ENCODE measurements at regions not wholly inside any gene's neighbourhood (a gene's known extent, or its start where the extent isn't known, plus 50 kb on each side); places are given as distances from the start of the nearest gene placed in this dataset.
A peak's percentile ranks its signal among the peaks of the same experiment; 100 is the strongest.
"Not testable (repeated sequence)": the region's sequence is repeated elsewhere in the genome, so short reads cannot be mapped to it uniquely, and the experiment has no call there.

DNA sequence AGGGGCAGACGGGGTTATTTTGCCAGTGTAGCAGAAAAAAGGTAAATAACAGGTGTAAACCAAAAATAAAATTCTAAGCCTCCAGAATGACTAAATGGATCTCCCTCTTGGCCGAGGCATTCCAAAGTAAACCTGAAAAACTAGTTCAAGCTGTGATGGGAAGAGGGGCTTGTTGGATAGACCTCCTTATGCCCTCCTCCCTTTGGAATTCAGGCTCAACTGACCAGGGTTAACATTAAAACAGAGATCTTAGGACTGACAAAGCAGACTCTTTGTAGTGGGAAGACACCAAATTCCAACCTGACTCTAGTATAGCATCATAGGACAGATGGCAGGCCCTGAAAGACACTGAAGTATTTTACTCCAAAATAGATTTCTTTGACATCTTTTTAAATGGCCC lies 113.8 kb upstream of the ITGB1 start:
- no peak for DNase-seq (ENCODE audit: extremely low read depth, low read depth)

GRCh38 chr10:33070101-33070500 lies 112.1 kb upstream of the ITGB1 start:
- no peak for DNase-seq (ENCODE audit: extremely low read depth, low read depth)

- no peak for DNase-seq (ENCODE audit: extremely low read depth, low read depth)
Observed at GRCh38 chr10:33067917-33068316, 109.9 kb upstream of the ITGB1 start.

DNA sequence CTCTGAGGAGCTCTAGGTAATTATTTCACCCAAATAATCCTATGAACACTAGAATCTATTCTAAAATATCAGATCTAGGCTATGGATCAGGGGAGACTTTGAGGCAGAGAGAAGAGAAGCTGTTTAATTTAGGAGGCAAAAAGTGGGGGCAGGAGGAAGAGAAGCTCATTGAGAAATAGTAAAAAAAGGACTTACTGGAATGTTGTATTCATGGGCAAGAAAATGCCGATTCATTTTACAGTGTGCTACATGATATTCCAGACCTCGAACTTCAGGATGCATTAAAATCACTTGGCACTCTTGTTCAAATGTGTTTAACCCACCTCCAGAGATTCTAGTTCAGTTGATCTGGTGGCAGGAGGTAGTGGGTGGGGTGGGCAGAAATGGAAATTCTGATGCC lies 109.5 kb upstream of the ITGB1 start:
- no peak for DNase-seq (ENCODE audit: extremely low read depth, low read depth)

DNA sequence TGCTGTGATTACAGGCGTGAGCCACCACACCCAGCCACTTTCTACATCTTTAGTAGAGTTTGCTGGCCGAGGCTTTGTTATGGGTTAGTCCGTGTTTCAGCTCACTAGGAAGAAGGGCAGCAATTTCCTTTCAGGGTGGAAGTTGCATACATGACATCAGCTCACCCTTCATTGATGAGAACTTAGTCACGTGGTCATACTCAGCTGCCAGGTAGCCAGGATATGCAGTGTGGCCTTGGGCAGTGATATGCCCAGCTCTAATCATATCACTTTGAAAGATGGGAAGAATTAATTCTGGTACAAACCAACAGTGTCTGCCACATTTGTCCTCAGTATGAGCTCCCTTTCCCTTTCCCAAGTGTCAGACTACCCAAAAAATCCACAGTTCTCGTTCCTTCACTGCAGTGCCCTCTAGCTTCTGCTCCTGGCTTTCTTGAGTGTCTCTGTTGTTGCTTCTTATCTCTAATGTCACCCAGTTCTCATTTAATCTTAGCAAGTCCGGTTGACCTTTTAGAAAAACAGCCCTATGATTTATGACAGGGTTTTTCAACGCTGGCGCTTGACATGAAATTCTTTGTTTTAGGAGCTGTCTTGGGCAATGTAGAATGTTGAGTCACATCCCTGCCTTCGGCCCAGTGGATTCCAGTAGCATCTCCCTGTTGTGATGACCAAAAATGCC lies 108.7 kb upstream of the ITGB1 start:
- peak; percentile 13 for DNase-seq (ENCODE audit: extremely low read depth, low read depth)

DNA sequence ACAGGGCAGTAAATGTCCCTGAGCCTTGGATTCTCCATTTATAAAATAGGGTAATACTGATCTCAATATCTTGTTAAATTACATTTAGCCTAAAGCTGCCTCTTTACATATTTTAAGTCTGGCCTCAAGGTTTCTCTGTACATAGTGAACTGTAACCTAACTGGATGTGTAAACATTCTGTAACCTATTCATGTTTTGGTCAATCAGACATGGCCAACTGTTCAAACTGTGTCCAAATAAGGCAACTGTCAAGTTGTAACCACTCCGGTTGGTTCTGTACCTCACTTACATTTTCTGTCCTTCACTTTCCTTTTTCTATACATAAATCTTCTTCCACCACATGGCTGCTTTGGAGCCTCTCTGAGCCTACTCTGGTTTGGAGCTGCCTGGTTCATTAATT lies 107.1 kb upstream of the ITGB1 start:
- no peak for DNase-seq (ENCODE audit: extremely low read depth, low read depth)

DNA sequence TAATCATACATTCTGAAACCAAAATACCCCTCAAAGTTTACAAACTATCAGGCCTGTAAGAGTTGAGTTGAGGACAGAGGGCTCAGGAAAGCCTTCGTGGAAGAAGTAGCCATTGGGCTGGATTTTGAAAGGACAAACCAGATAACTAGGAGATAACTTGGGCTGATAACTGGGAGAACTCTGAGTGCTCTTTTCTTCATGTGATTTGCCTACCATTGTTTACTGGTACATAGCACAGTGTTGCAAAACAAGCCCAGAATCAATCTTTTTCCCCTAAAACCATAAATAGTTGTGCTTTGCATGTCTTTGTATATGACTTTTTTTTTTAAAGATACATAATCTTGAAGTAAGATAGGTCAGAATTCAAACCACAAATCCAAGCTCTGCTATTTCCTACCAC lies 106.7 kb upstream of the ITGB1 start:
- DNase-seq (ENCODE audit: extremely low read depth, low read depth) = no peak

DNA sequence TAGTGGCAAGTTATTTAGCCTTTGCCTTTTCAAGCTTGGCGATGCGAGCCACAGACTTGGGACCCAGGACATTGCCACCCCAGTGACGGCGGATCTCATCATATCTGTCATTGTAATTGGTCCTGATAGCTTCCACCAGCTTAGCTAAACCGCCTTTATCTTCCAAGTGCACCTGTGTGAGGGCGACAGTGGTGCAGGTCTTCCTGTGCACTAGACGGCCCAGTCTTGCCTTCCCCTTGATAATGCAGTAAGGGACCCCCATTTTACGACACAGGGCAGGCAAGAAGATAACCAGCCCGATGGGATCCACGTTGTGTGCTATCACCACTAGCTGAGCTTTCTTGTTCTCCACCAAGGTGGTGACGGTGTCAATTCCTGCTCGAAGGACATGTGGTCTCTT lies 99.6 kb upstream of the ITGB1 start:
- DNase-seq (ENCODE audit: extremely low read depth, low read depth) = no peak

- no peak for DNase-seq (ENCODE audit: extremely low read depth, low read depth)
Observed at GRCh38 chr10:33056828-33057596, 99.0 kb upstream of the ITGB1 start.

- no peak for DNase-seq (ENCODE audit: extremely low read depth, low read depth)
Observed at GRCh38 chr10:33055625-33056024, 97.6 kb upstream of the ITGB1 start.

GRCh38 chr10:33052915-33053810 lies 95.1 kb upstream of the ITGB1 start:
- no peak for DNase-seq (ENCODE audit: extremely low read depth, low read depth)

DNA sequence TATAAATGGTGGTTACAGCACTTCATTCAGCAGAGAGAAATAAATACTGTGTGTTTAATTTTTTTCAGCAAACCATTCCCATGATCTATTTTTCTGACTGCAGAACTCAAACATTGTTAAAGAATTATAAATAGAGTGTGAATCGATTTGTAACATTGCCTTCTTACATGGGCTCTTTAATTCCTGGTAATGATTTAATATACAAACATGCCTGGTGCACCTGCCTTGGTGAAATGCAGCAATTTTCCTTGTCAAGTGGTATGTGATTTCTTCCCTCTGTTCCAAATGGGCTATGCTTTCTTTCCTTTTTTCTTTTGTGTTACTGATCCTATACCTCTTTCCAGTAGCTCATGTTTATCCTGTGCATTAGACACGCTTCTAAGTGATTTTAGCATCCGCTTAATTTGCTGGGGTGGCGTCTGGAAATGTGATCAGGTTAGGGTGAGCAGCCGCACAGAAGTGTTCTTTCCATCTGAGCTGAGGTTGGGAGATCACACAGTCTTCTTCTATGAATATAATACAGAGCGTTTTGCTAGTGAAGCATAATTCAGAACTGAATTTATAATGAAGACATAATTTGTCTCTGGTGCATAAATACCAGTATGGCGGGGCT lies 94.3 kb upstream of the ITGB1 start:
- no peak for DNase-seq (ENCODE audit: extremely low read depth, low read depth)

DNA sequence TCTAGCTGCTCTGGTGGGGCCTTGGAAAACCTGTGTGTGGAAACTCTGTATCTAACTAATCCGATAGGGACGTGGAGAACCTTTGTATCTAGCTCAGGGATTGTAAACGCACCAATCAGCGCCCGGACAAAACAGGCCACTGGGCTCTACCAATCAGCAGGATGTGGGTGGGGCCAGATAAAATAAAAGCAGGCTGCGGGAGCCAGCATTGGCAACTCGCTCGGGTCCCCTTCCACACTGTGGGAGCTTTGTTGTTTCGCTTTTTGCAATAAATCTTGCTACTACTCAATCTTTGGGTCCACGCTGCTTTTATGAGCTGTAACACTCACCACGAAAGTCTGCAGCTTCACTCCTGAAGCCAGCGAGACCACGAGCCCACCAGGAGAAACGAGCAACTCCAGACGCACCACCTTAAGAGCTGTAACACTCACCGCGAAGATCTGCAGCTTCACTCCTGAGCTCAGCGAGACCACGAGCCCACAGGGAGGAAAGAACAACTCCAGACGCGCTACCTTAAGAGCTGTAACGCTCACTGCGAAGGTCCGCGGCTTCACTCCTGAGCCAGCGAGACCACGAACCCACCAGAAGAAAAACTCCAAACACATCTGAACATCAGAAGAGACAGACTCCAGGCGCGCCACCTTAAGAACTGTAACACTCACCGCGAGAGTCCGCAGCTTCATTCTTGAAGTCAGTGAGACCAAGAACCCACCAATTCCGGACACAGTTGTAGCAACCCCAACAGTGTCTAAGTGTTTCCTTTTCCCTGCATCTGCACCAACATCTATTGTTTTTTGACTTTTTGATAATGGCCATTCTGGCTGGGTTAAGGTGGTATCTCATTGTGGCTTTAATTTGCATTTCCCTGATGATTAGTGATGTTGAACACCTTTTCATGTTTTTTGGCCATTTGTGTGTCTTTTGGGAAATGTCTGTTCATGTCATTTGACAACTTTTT lies 92.2 kb upstream of the ITGB1 start:
- DNase-seq (ENCODE audit: extremely low read depth, low read depth) = not testable (repeated sequence)

DNA sequence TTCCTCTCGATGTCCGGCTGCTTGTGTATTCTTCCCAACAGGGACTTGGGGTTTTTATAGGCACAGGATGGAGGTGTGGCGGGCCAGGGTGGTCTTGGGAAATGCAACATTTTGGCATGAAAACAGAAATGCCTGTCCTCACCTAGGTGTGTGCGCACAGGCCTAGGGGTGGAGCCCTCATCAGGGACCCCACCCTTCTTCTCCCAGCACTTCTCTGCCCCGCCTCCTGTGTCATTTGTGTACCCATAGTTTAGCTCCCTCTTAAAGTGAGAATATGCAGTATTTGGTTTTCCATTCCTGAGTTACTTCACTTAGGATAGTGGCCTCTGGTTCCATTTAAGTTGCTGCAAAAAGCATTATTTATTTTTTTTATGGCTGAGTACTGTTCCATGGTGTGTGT lies 90.2 kb upstream of the ITGB1 start:
- no peak for DNase-seq (ENCODE audit: extremely low read depth, low read depth)

GRCh38 chr10:33047655-33048054 lies 89.6 kb upstream of the ITGB1 start:
- DNase-seq (ENCODE audit: extremely low read depth, low read depth) = no peak

DNA sequence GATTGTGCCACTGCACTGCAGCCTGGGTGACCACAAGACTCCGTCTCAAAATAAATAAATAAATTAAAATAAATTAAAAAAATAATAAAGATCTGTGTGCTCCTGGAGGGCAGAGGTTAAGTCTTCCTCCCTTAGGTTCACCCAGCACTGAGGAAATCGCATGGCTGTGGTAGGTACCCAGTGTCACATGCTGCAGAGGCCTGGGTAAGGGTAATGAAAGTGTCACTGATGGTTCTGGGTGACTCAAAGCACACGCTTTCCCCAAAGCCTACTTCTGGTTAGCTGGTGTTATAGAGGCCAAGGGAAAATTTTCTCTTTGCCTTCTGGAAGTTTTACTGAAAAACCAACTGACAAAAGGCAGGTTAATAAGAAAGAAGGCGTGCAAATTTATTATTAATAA lies 88.8 kb upstream of the ITGB1 start:
- no peak for DNase-seq (ENCODE audit: extremely low read depth, low read depth)

DNA sequence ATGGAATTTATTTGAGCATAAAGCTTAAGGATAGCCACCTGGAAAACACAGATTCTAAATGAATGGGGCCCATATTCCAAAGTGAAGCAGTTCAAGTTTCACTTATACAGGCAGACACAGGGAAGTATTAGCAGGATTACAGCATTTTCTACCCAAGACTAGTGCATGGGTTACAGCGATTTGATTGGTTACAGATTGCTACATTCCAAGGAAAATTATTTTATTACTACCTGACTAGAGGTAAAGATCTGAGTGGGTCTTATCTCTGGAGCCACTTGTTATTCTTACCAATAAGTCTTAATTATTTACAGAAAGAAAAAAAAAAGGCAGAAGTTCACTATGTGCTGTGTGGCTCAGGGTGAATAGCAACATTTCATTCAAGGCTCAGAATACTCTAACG lies 87.4 kb upstream of the ITGB1 start:
- DNase-seq (ENCODE audit: extremely low read depth, low read depth) = no peak

DNA sequence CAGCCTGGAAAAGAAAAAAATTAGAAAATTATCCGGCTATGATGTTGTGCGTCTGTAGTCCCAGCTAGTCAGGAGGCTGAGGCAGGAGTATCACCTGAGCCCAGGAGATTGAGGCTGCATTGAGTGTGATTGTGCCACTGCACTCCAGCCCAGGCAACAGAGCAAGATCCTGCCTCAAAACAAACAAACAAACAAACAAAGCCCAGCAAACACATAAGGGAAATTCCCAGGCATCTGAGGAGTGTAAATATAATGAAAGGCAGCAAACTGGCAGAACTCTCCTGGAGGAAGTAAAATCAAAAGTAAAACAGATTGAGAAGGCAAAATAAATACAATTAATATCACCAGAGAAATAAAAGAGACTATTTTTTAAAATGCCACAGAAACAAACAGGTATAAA lies 84.5 kb upstream of the ITGB1 start:
- no peak for DNase-seq (ENCODE audit: extremely low read depth, low read depth)

- no peak for DNase-seq (ENCODE audit: extremely low read depth, low read depth)
Observed at GRCh38 chr10:33041783-33042437, 83.9 kb upstream of the ITGB1 start.

All from NCI-H460 (cell line).